Activated effector memory CD4-positive, alpha-beta T cell treated with Interleukin-2 at 50 U/mL for 16 hours (primary cell): ENCODE measurements at regions not wholly inside any gene's neighbourhood (a gene's known extent, or its start where the extent isn't known, plus 50 kb on each side); places are given as distances from the start of the nearest gene placed in this dataset.

ENCODE experiments used
- DNase-seq: peaks from one replicate; pipeline ENCODE4 v3.0.0-alpha.2; 2020

- DNase-seq: peak; percentile 2
Measured at GRCh38 chr13:86757236-86757978, 913.8 kb upstream of the SLITRK5 start.

GRCh38 chr13:86758116-86758515 lies 913.1 kb upstream of the SLITRK5 start:
- no peak for DNase-seq

- DNase-seq: no peak
Measured at GRCh38 chr13:86760620-86761019, 910.6 kb upstream of the SLITRK5 start.

GRCh38 chr13:86765462-86765861 lies 905.7 kb upstream of the SLITRK5 start:
- DNase-seq: no peak

GRCh38 chr13:86788616-86789015 lies 882.6 kb upstream of the SLITRK5 start:
- no peak for DNase-seq

GRCh38 chr13:86792153-86792651 lies 879.0 kb upstream of the SLITRK5 start:
- DNase-seq: no peak

- no peak for DNase-seq
Measured at GRCh38 chr13:86795858-86796257, 875.3 kb upstream of the SLITRK5 start.

- DNase-seq: no peak
Measured at GRCh38 chr13:86810361-86810760, 860.8 kb upstream of the SLITRK5 start.

GRCh38 chr13:86813198-86813597 lies 858.0 kb upstream of the SLITRK5 start:
- DNase-seq: no peak

- DNase-seq: no peak
Measured at GRCh38 chr13:86825410-86825809, 845.8 kb upstream of the SLITRK5 start.

GRCh38 chr13:86826232-86826631 lies 844.9 kb upstream of the SLITRK5 start:
- DNase-seq: no peak

- DNase-seq: no peak
Measured at GRCh38 chr13:86830046-86830445, 841.1 kb upstream of the SLITRK5 start.

- no peak for DNase-seq
Measured at GRCh38 chr13:86831084-86831483, 840.1 kb upstream of the SLITRK5 start.

GRCh38 chr13:86838411-86839120 lies 832.6 kb upstream of the SLITRK5 start:
- DNase-seq: no peak

GRCh38 chr13:86839221-86839620 lies 832.0 kb upstream of the SLITRK5 start:
- DNase-seq: no peak

GRCh38 chr13:86840250-86841191 lies 830.6 kb upstream of the SLITRK5 start:
- no peak for DNase-seq

GRCh38 chr13:86841264-86841663 lies 829.9 kb upstream of the SLITRK5 start:
- DNase-seq: no peak

GRCh38 chr13:86846501-86846900 lies 824.7 kb upstream of the SLITRK5 start:
- no peak for DNase-seq

- DNase-seq: no peak
Measured at GRCh38 chr13:86848716-86849115, 822.5 kb upstream of the SLITRK5 start.

GRCh38 chr13:86856991-86857390 lies 814.2 kb upstream of the SLITRK5 start:
- no peak for DNase-seq

GRCh38 chr13:86858216-86858615 lies 813.0 kb upstream of the SLITRK5 start:
- no peak for DNase-seq

GRCh38 chr13:86862137-86862536 lies 809.0 kb upstream of the SLITRK5 start:
- no peak for DNase-seq

GRCh38 chr13:86864376-86864775 lies 806.8 kb upstream of the SLITRK5 start:
- no peak for DNase-seq
